GM12892 (cell line): ENCODE measurements at regions not wholly inside any gene's neighbourhood (a gene's known extent, or its start where the extent isn't known, plus 50 kb on each side); places are given as distances from the start of the nearest gene placed in this dataset.
A peak's percentile ranks its signal among the peaks of the same experiment; 100 is the strongest.

ENCODE experiments used
- DNase-seq: peaks from one replicate; pipeline ENCODE4 v3.0.0; 2011; ENCODE audit not compliant: insufficient read length
- FAIRE-seq: peaks from 2 replicates; lab custom pipeline; 2011; peaks lifted over from hg19 to GRCh38; lab: Jason Lieb, UNC
- POLR2A ChIP-seq: IDR thresholded peaks from 2 replicates; pipeline ENCODE4 v1.6.1; 2011; ENCODE audit warnings: low read depth, low read length, control low read depth
- POLR2AphosphoS5 ChIP-seq: IDR thresholded peaks from 2 replicates; pipeline ENCODE4 v1.6.1; 2011; ENCODE audit warnings: low read depth, low read length, control low read depth
- TAF1 ChIP-seq: IDR thresholded peaks from 2 replicates; pipeline ENCODE4 v1.6.1; 2011; ENCODE audit warnings: low read depth, mild to moderate bottlenecking, control low read depth, low read length, borderline replicate concordance

- FAIRE-seq (peak; percentile 64), DNase-seq (no peak)
- no peak for TF ChIP-seq POLR2AphosphoS5
- TF ChIP-seq POLR2A: no peak
- TF ChIP-seq TAF1: no peak
Observed at GRCh38 chr5:60248901-60249300, 355.4 kb upstream of the PDE4D start.

DNA sequence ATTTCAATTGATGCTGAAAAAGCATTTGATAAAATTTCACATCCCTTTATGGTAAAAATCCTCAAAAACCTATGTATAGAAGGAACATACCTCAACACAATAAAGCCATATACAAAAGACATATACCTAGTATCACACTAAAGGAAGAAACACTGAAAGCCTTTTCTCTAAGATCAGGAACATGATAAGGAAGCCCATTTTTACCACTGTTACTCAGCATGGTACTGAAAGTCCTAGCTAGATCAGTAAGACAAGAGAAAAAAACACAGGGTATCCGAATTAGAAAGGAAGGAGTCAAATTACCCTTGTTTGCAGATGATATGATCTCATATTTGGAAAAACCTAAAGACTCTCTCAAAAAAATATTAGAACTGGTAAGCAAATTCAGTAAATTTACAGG, 350.2 kb upstream of the PDE4D start:
- FAIRE-seq (peak; percentile 69), DNase-seq (no peak)
- no peak for TF ChIP-seq TAF1
- no peak for TF ChIP-seq POLR2AphosphoS5
- TF ChIP-seq POLR2A: no peak

DNA sequence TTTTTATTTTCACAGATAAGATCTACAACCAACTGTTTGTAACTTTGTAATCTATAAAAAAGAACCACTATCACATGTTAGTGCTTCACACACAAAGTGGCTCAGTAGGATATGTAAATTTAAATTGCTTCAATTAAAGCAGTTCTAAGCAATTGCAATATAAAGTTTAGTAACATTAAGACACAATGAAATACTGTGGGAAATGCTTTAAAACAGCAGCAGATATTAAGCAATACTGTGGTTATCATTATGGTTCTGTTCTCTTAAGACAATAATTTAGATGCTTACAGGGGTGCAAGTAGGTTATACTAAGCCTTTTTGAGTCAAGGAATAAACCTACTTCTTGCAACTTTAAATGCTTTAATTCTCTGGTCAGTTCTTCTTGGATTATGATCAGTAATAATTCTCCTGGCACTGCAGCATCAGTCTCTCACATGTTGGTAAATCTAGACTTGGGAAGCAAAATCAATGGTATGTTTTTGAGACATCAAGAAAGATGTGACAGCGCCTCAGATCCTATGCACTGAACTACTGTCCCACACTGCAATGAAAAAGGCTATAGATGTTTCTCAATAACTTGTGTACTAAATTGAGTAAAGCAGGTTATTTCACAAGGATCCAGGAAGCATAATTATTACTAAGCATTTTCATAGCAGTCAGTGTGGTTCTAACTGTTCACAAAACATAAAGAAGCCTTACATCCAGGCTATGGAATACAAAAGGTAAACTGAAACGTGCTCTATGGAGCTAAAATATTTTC, 338.7 kb upstream of the PDE4D start:
- DNase-seq: no peak
- FAIRE-seq: no peak
- TF ChIP-seq TAF1 (no peak), POLR2A (no peak), POLR2AphosphoS5 (no peak)

DNA sequence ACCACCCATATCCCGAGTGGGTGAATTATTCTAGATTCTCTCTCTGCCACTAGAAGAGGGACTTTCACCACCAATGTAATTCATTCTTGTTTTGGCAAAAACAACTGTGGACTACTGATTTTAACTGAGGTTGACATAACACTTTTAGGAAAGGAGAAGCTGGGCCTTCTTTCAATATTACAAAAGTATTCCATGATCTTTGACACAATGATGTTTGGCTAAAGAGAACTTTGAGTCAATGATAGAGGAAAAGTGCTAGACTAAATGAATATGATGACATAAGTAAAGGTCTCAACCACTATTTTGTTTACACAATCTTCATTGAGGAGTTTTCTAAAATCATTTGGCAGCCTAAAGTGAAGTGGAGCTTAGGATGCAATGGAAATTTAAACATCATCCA, 336.9 kb upstream of the PDE4D start:
- TF ChIP-seq TAF1 (no peak), POLR2A (no peak), POLR2AphosphoS5 (no peak)
- no peak for DNase-seq
- FAIRE-seq: no peak

DNA sequence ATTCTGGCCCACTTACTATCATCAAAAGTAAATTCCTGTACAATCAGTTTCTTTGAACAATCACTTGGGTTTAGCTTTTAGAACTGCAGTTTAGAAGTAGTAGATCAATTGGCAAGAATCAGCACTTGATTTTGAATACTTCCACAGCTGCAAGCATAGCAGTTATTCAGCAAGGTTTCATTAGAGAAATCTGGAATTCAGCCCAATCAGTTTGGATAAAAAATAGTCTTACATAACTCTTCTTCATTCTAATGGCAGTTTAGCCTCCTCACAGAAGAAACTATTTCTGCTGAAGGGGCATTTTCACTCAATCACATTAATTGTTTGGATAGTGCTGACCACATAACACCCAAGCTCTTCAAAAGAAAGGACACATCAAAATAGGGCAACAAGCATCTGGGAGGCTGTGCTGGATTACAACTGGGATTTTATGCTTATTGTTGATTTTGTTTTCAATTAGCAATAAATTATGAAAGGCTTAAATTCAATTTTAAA, 336.2 kb upstream of the PDE4D start:
- TF ChIP-seq POLR2A (no peak), POLR2AphosphoS5 (no peak), TAF1 (no peak)
- FAIRE-seq: no peak
- DNase-seq: no peak

GRCh38 chr5:60228676-60229075, 335.1 kb upstream of the PDE4D start:
- no peak for FAIRE-seq
- no peak for DNase-seq
- TF ChIP-seq POLR2AphosphoS5 (no peak), TAF1 (no peak), POLR2A (no peak)

DNA sequence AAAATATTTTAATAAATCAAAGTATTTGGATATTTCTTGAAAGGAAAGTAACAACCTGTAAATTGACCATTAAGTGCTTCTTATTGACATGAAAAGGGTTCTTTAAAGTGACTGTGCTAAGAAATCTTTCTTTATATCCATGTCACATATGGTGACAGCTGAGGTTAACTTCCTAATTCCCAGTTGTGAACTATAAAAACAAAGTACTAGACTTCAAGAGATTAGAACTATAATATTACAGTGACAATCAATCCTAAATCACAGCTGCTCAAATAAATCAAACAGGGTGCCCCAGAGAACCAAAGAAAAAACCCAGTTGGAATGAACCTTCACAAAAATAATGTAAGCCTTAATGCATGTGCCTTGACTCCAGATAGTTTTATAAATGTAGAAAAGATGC, 332.6 kb upstream of the PDE4D start:
- DNase-seq: no peak

GRCh38 chr5:60223342-60223741, 329.8 kb upstream of the PDE4D start:
- no peak for TF ChIP-seq TAF1
- TF ChIP-seq POLR2AphosphoS5: no peak
- FAIRE-seq (no peak), DNase-seq (no peak)

More for the DNA sequence above, 332.6 kb upstream of the PDE4D start:
- TF ChIP-seq POLR2A: no peak
- no peak for TF ChIP-seq POLR2AphosphoS5
- TF ChIP-seq TAF1: no peak
- FAIRE-seq: no peak

GRCh38 chr5:60219921-60220320, 326.4 kb upstream of the PDE4D start:
- FAIRE-seq (no peak), DNase-seq (no peak)
- TF ChIP-seq POLR2AphosphoS5: no peak
- no peak for TF ChIP-seq POLR2A
- no peak for TF ChIP-seq TAF1

- no peak for TF ChIP-seq TAF1
- TF ChIP-seq POLR2A: no peak
- no peak for TF ChIP-seq POLR2AphosphoS5
- no peak for FAIRE-seq
- DNase-seq: no peak
Observed at GRCh38 chr5:60210810-60211209, 317.3 kb upstream of the PDE4D start.

DNA sequence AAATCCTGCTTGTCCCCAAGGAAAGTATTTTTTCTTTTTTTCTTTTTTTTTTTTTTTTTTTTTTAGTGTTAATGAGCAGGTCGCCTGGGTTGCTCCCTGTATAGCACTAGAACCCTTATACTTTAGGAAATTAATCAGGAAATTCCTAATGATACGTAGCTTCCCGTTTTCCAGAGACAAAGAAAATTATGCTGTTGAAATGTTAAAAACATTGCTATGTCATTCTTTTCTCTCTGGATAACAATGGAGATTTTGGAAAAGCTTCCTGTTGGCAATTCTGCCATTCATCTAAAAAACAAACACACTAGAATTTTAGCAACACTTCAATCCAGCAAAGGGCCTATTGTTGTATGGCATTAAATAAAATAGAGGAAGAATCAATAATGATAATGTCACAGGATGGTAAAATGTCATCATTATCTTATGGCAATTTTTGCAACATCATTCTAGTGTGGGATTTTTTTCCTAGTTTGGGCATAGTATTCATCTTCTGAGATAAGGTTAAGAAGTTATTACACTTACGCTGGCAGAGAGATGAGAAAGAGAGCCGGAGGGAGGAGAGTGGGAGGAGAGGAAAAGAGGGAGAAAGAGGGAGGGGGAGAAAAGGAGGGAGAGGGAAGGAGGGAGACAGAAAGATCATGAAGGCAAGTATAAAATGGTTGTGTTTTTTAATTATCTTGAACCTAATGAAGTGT, 315.8 kb upstream of the PDE4D start:
- DNase-seq: no peak
- no peak for FAIRE-seq
- TF ChIP-seq TAF1 (no peak), POLR2A (no peak), POLR2AphosphoS5 (no peak)

DNA sequence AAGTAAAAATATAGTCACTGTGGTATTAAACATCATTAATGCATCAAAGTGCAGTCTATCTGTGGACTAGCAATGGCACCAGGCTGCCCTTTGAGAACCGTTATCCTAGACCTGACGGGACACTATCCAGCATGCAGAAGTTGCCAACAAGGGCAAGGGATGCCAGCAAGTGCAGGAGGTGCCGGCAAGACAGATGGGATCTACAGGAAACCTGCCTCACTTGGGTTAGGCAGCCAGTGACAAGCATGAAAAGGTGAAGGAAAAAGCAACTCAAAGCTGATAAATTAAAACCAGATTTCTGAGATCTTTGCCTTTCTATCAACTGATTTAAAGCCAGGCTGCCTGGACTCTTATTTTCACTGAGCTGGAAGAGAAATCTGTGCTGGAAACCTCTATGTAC, 315.2 kb upstream of the PDE4D start:
- TF ChIP-seq POLR2A: no peak
- FAIRE-seq: no peak
- no peak for DNase-seq

DNA sequence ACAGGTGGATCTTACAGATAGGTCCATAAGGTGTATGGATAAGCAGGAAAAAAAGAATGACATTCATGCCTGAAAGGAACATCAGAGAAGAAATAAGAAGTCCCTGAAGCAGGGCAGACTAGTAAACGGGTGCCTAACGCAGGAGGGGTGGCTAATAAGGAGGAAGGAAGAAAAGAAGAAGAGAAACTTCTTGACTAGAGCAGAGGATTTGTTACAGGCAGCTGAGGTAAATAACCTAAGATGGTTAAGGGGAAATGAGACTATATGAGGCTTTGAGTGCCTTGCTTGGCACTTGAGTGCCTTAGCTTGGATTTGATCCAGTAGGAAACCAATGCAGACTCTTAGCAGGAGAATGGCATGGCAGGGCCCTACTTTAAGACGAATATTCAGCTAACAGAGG, 313.5 kb upstream of the PDE4D start:
- FAIRE-seq (peak; percentile 84), DNase-seq (peak; percentile 8)
- no peak for TF ChIP-seq POLR2AphosphoS5
- no peak for TF ChIP-seq POLR2A
- TF ChIP-seq TAF1: no peak
